Endothelial cell (in vitro differentiated cells): ENCODE measurements at regions not wholly inside any gene's neighbourhood (a gene's known extent, or its start where the extent isn't known, plus 50 kb on each side); places are given as distances from the start of the nearest gene placed in this dataset.

Experiments
- DNase-seq: peaks from one replicate; pipeline ENCODE4 v3.0.0; 2021; ENCODE audit warnings: low spot score
- H3K27ac Mint-ChIP-seq: one replicate; pipeline ENCODE4 v1.8.0; 2021; ENCODE audit warnings: mixed read lengths, inconsistent platforms; ENCODE audit not compliant: unreplicated experiment
- H3K27me3 Mint-ChIP-seq: one replicate; pipeline ENCODE4 v1.8.0; 2021; ENCODE audit warnings: mild to moderate bottlenecking, moderate library complexity, mixed read lengths, inconsistent platforms; ENCODE audit not compliant: unreplicated experiment
- H3K36me3 Mint-ChIP-seq: one replicate; pipeline ENCODE4 v1.8.0; 2021; ENCODE audit warnings: mild to moderate bottlenecking, low read depth, mixed read lengths, inconsistent platforms; ENCODE audit not compliant: unreplicated experiment
- H3K4me1 Mint-ChIP-seq: one replicate; pipeline ENCODE4 v1.8.0; 2021; ENCODE audit warnings: mild to moderate bottlenecking, mixed read lengths, inconsistent platforms; ENCODE audit not compliant: unreplicated experiment
- H3K4me3 Mint-ChIP-seq: one replicate; pipeline ENCODE4 v1.8.0; 2021; ENCODE audit warnings: mild to moderate bottlenecking, mixed read lengths, inconsistent platforms; ENCODE audit not compliant: unreplicated experiment
- H3K9me3 Mint-ChIP-seq: one replicate; pipeline ENCODE4 v1.8.0; 2021; ENCODE audit warnings: mixed read lengths, inconsistent platforms; ENCODE audit not compliant: unreplicated experiment
- CTCF ChIP-seq: fragments of 200-600 bp; sonication (generic); IDR thresholded peaks from one replicate; pipeline ENCODE4 v1.5.0; 2021; ENCODE audit warnings: antibody characterized with exemption; ENCODE audit not compliant: unreplicated experiment

DNA sequence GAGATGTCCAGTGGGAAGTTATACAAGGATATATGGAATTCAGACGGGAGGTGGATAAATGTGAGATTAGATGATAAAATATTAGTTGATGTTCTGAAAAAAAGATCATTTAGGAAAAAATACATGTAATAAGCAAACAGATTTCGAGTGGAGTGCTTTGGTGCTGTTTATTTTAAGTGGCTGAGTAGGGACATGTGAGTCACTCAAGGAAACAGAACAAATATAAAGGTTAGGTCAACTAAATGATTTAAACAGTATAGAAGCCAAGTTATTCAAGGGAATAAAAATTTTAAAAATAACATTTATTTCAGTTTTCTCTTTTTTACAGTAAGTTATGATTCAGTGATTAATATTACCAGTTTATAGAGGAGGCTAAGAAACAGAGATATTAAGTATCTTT, 1046.7 kb upstream of the B3GALT2 start:
- Mint-ChIP-seq H3K27me3 (no peaks in the 10 kb centered on the region), H3K9me3 (no peaks in the 10 kb centered on the region), H3K27ac (no peak overlapping the region), H3K4me3 (no peak overlapping the region), H3K36me3 (no peaks in the 10 kb centered on the region), H3K4me1 (no peaks in the 10 kb centered on the region)
- no peak for TF ChIP-seq CTCF
- DNase-seq = no peak

- Mint-ChIP-seq H3K27ac (no peak overlapping the region), H3K9me3 (no peaks in the 10 kb centered on the region), H3K36me3 (no peaks in the 10 kb centered on the region), H3K27me3 (no peaks in the 10 kb centered on the region), H3K4me3 (no peak overlapping the region), H3K4me1 (no peaks in the 10 kb centered on the region)
- no peak for TF ChIP-seq CTCF
- no peak for DNase-seq
These were observed 1044.1 kb upstream of the B3GALT2 start for GRCh38 chr1:194230351-194231144.

GRCh38 chr1:194228427-194228826, 1042.0 kb upstream of the B3GALT2 start:
- H3K27ac Mint-ChIP-seq = no peak overlapping the region

GRCh38 chr1:194227161-194227560, 1040.7 kb upstream of the B3GALT2 start:
- Mint-ChIP-seq H3K9me3 (no peaks in the 10 kb centered on the region), H3K4me3 (no peak overlapping the region), H3K27me3 (no peaks in the 10 kb centered on the region), H3K27ac (no peak overlapping the region), H3K36me3 (no peaks in the 10 kb centered on the region), H3K4me1 (no peaks in the 10 kb centered on the region)
- TF ChIP-seq CTCF = no peak
- no peak for DNase-seq

More at GRCh38 chr1:194228427-194228826, 1042.0 kb upstream of the B3GALT2 start:
- Mint-ChIP-seq H3K4me3 (no peak overlapping the region), H3K27me3 (no peaks in the 10 kb centered on the region), H3K4me1 (no peaks in the 10 kb centered on the region), H3K36me3 (no peaks in the 10 kb centered on the region), H3K9me3 (no peaks in the 10 kb centered on the region)
- no peak for TF ChIP-seq CTCF
- DNase-seq = no peak

- no peak overlapping the region for H3K27ac Mint-ChIP-seq
- H3K9me3 Mint-ChIP-seq = no peaks in the 10 kb centered on the region
- H3K36me3 Mint-ChIP-seq = no peaks in the 10 kb centered on the region
- DNase-seq = no peak
- TF ChIP-seq CTCF = no peak
- no peak overlapping the region for H3K4me3 Mint-ChIP-seq
- H3K27me3 Mint-ChIP-seq = no peaks in the 10 kb centered on the region
- no peaks in the 10 kb centered on the region for H3K4me1 Mint-ChIP-seq
These were observed 1039.4 kb upstream of the B3GALT2 start for GRCh38 chr1:194225821-194226220.
